PC-9 (cell line): ENCODE measurements at regions not wholly inside any gene's neighbourhood (a gene's known extent, or its start where the extent isn't known, plus 50 kb on each side); places are given as distances from the start of the nearest gene placed in this dataset.

Experiments used
- CTCF ChIP-seq: fragments of 200-600 bp; sonication (generic); conservative IDR thresholded peaks from 2 replicates; pipeline ENCODE4 v1.6.1; 2017; ENCODE audit warnings: mixed run types, antibody characterized with exemption, mild to moderate bottlenecking, moderate library complexity
- EZH2 ChIP-seq: fragments of 200-600 bp; sonication (generic); IDR thresholded peaks from 2 replicates; pipeline ENCODE4 v1.8.0; 2017; ENCODE audit warnings: antibody characterized with exemption, low read depth

- TF ChIP-seq CTCF = no peak
- TF ChIP-seq EZH2 = no peak
These were observed 98.9 kb downstream of the C3orf38 start for GRCh38 chr3:88248658-88249057.
